Upper lobe of left lung (tissue), 6 donors: ENCODE measurements at regions not wholly inside any gene's neighbourhood (a gene's known extent, or its start where the extent isn't known, plus 50 kb on each side); places are given as distances from the start of the nearest gene placed in this dataset.

Source experiments
- ATAC-seq, 2 donors: fragments of 200-7000 bp; cut with Tn5 transposase; one replicate each; pipeline ENCODE4 v1.9.1; 2022; ENCODE audit warnings: mild to moderate bottlenecking in 2 of 2, moderate library complexity in 2 of 2; ENCODE audit not compliant: low FRiP score in 2 of 2
- DNase-seq, 2 donors: peaks; one replicate each; pipeline ENCODE4 v3.0.0-alpha.2; 2019 to 2020
- H3K27ac ChIP-seq, 4 donors: fragments of 200-600 bp; sonication (generic); one replicate each; pipeline ENCODE4 v1.5.1; 2016 to 2019
- H3K27me3 ChIP-seq, 4 donors: fragments of 200-600 bp; sonication (generic); one replicate each; pipeline ENCODE4 v1.5.1; 2017 to 2019
- H3K36me3 ChIP-seq, 4 donors: fragments of 200-600 bp; sonication (generic); one replicate each; pipeline ENCODE4 v1.5.1; 2016 to 2019
- H3K4me1 ChIP-seq, 4 donors: fragments of 200-600 bp; sonication (generic); one replicate each; pipeline ENCODE4 v1.5.1; 2018 to 2019
- H3K4me3 ChIP-seq, 4 donors: fragments of 200-600 bp; sonication (generic); one replicate each; pipeline ENCODE4 v1.5.1; 2017 to 2019; ENCODE audit warnings: mild to moderate bottlenecking in 2 of 4, moderate library complexity in 1 of 4
- H3K9me3 ChIP-seq, 4 donors: fragments of 200-600 bp; sonication (generic); one replicate each; pipeline ENCODE4 v1.5.1; 2018 to 2019
- EP300 ChIP-seq, 4 donors: sonication (generic); formaldehyde crosslinking; IDR thresholded peaks; one replicate each; pipeline ENCODE4 v1.5.1; 2017; ENCODE audit warnings: antibody characterized with exemption in 4 of 4, control low read depth in 2 of 4
- POLR2A ChIP-seq, 4 donors: fragments of 450-650 bp; IDR thresholded peaks; one replicate each; pipeline ENCODE4 v1.5.1; 2016 to 2017; ENCODE audit warnings: antibody characterized with exemption in 4 of 4, mild to moderate bottlenecking in 2 of 4
- POLR2AphosphoS5 ChIP-seq, 2 donors: sonication (generic); formaldehyde crosslinking; IDR thresholded peaks; one replicate each; pipeline ENCODE4 v1.5.1; 2017; ENCODE audit warnings: antibody characterized with exemption in 2 of 2
- WGBS, 2 donors: methylation state at CpG; one replicate each; pipeline ENCODE4 v1.1.5; 2017 to 2018; 5-methylcytosine and 5-hydroxymethylcytosine counted together
- TF ChIP-seq, protein P1 (sequence below), 6 experiments: fragments of 450-650 bp in 4 of 6; fragments of 200-600 bp in 2 of 6; sonication (generic) in 2 of 6; IDR thresholded peaks; one replicate each; pipeline ENCODE4 v1.5.1; 2016 to 2019; ENCODE audit warnings: antibody characterized with exemption in 6 of 6
- donor health status: DM: no; HTN: no; CAD: no; lungs with moderate emphysema.
- donor health status: DM: no; HTN: yes; CAD: no; lungs with severe emphysema.

- DNase-seq: peak in 1 of 2 donors; percentile 32
- 36 to 38% methylated on average over 5 of the region's 5 CpGs for WGBS, 2 donors
- no peak overlapping the region for H3K27ac ChIP-seq
- no peak for TF ChIP-seq POLR2AphosphoS5 (IDR thresholded peaks at IDR 0.05)
- no peak for TF ChIP-seq POLR2A (IDR thresholded peaks at IDR 0.05)
- TF ChIP-seq, protein P1, sequence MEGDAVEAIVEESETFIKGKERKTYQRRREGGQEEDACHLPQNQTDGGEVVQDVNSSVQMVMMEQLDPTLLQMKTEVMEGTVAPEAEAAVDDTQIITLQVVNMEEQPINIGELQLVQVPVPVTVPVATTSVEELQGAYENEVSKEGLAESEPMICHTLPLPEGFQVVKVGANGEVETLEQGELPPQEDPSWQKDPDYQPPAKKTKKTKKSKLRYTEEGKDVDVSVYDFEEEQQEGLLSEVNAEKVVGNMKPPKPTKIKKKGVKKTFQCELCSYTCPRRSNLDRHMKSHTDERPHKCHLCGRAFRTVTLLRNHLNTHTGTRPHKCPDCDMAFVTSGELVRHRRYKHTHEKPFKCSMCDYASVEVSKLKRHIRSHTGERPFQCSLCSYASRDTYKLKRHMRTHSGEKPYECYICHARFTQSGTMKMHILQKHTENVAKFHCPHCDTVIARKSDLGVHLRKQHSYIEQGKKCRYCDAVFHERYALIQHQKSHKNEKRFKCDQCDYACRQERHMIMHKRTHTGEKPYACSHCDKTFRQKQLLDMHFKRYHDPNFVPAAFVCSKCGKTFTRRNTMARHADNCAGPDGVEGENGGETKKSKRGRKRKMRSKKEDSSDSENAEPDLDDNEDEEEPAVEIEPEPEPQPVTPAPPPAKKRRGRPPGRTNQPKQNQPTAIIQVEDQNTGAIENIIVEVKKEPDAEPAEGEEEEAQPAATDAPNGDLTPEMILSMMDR (IDR thresholded peaks at IDR 0.05): peak in 5 of 6 experiments; percentile 25 to 64 (median 58)
- no peaks in the 10 kb centered on the region for H3K9me3 ChIP-seq
- no peak overlapping the region for H3K4me3 ChIP-seq
- no peaks in the 10 kb centered on the region for H3K36me3 ChIP-seq
- no peaks in the 10 kb centered on the region for H3K4me1 ChIP-seq
- ATAC-seq: peak; percentile 59 to 77
- no peaks in the 10 kb centered on the region for H3K27me3 ChIP-seq
Observed at GRCh38 chr9:103397868-103398600, 402.9 kb downstream of the CYLC2 start.

GRCh38 chr9:103399535-103399934 is 404.4 kb downstream of the CYLC2 start:
- 88% methylated on average over 3 of the region's 3 CpGs for WGBS, 2 donors
- H3K4me1 ChIP-seq: no peaks in the 10 kb centered on the region

GRCh38 chr9:103407260-103407659 is 412.1 kb downstream of the CYLC2 start:
- ATAC-seq (no peak), DNase-seq (no peak)
- no peaks in the 10 kb centered on the region for H3K4me1 ChIP-seq
- H3K27ac ChIP-seq: no peak overlapping the region
- TF ChIP-seq, protein P1 (IDR thresholded peaks at IDR 0.05): no peak
- TF ChIP-seq EP300 (IDR thresholded peaks at IDR 0.05) (no peak), POLR2A (IDR thresholded peaks at IDR 0.05) (no peak), POLR2AphosphoS5 (IDR thresholded peaks at IDR 0.05) (no peak)
- no peaks in the 10 kb centered on the region for H3K27me3 ChIP-seq
- H3K36me3 ChIP-seq: no peaks in the 10 kb centered on the region
- WGBS, 2 donors: 86 to 100% methylated on average over 1 of the region's 1 CpG
- no peak overlapping the region for H3K4me3 ChIP-seq
- no peaks in the 10 kb centered on the region for H3K9me3 ChIP-seq

More at GRCh38 chr9:103399535-103399934, 404.4 kb downstream of the CYLC2 start:
- Histone ChIP-seq H3K4me3 (no peak overlapping the region), H3K27me3 (no peaks in the 10 kb centered on the region), H3K36me3 (no peaks in the 10 kb centered on the region), H3K27ac (no peak overlapping the region), H3K9me3 (no peaks in the 10 kb centered on the region)
- ATAC-seq (no peak), DNase-seq (no peak)
- TF ChIP-seq EP300 (IDR thresholded peaks at IDR 0.05): no peak

- ATAC-seq (no peak), DNase-seq (no peak)
- WGBS, 2 donors: 77 to 83% methylated on average over 4 of the region's 4 CpGs
- H3K4me3 ChIP-seq: no peak overlapping the region
- no peaks in the 10 kb centered on the region for H3K9me3 ChIP-seq
- H3K36me3 ChIP-seq: no peaks in the 10 kb centered on the region
- H3K27me3 ChIP-seq: no peaks in the 10 kb centered on the region
- H3K4me1 ChIP-seq: no peaks in the 10 kb centered on the region
- no peak overlapping the region for H3K27ac ChIP-seq
- no peak for TF ChIP-seq POLR2A (IDR thresholded peaks at IDR 0.05)
- no peak for TF ChIP-seq EP300 (IDR thresholded peaks at IDR 0.05)
- TF ChIP-seq, protein P1 (IDR thresholded peaks at IDR 0.05): no peak
- no peak for TF ChIP-seq POLR2AphosphoS5 (IDR thresholded peaks at IDR 0.05)
Observed at GRCh38 chr9:103410059-103410458, 414.9 kb downstream of the CYLC2 start.

DNA sequence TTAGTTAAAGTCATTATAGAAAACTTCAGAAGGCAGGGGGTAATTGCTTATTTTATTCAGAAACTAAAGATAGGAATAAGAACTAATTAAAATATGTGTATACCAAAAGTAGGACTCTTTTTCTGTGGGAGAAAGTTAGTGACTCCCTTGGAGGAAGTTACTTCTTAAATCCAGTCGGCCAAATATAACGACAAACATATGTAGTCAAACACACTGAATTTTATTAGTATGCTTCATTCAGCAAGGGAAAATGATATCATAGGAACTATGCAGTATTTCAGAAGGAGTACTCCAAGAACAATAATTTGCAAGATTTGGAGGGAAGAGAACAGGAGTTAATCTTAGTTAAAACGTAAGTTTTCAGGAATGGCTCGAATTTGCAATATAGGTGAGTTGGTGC is 432.6 kb downstream of the CYLC2 start:
- Histone ChIP-seq H3K9me3 (no peaks in the 10 kb centered on the region), H3K4me1 (no peaks in the 10 kb centered on the region), H3K36me3 (no peaks in the 10 kb centered on the region), H3K27me3 (no peaks in the 10 kb centered on the region), H3K4me3 (no peak overlapping the region), H3K27ac (no peak overlapping the region)
- DNase-seq (no peak), ATAC-seq (no peak)
- 88 to 91% methylated on average over 4 of the region's 4 CpGs for WGBS, 2 donors
- no peak for TF ChIP-seq EP300 (IDR thresholded peaks at IDR 0.05)
- no peak for TF ChIP-seq POLR2A (IDR thresholded peaks at IDR 0.05)
- no peak for TF ChIP-seq POLR2AphosphoS5 (IDR thresholded peaks at IDR 0.05)
- TF ChIP-seq, protein P1 (IDR thresholded peaks at IDR 0.05): no peak
